ENCODE measurements at regions not wholly inside any gene's neighbourhood (a gene's known extent, or its start where the extent isn't known, plus 50 kb on each side); places are given as distances from the start of the nearest gene placed in this dataset.
"Not testable (repeated sequence)": the region's sequence is repeated elsewhere in the genome, so short reads cannot be mapped to it uniquely, and the experiment has no call there.

GRCh38 chr10:109379186-109379585 is 544.1 kb downstream of the XPNPEP1 start:
- no peak for DNase-seq

- no peak for DNase-seq
Measured at GRCh38 chr10:109374215-109374614, 549.1 kb downstream of the XPNPEP1 start.

GRCh38 chr10:109359316-109359715 is 564.0 kb downstream of the XPNPEP1 start:
- DNase-seq: no peak

- no peak for DNase-seq
Measured at GRCh38 chr10:109358325-109358724, 565.0 kb downstream of the XPNPEP1 start.

GRCh38 chr10:109348324-109348723 is 575.0 kb downstream of the XPNPEP1 start:
- DNase-seq: no peak

- no peak for DNase-seq
Measured at GRCh38 chr10:109343293-109343692, 580.0 kb downstream of the XPNPEP1 start.

- no peak for DNase-seq
Measured at GRCh38 chr10:109341986-109342385, 581.3 kb downstream of the XPNPEP1 start.

- DNase-seq: no peak
Measured at GRCh38 chr10:109328001-109328400, 595.3 kb downstream of the XPNPEP1 start.

- no peak for DNase-seq
Measured at GRCh38 chr10:109327266-109327665, 596.0 kb downstream of the XPNPEP1 start.

- no peak for DNase-seq
Measured at GRCh38 chr10:109324721-109325120, 598.6 kb downstream of the XPNPEP1 start.

- no peak for DNase-seq
Measured at GRCh38 chr10:109317746-109318366, 605.5 kb downstream of the XPNPEP1 start.

GRCh38 chr10:109314016-109314415 is 609.3 kb downstream of the XPNPEP1 start:
- not testable (repeated sequence) for DNase-seq

GRCh38 chr10:109312555-109312954 is 610.8 kb downstream of the XPNPEP1 start:
- not testable (repeated sequence) for DNase-seq

- DNase-seq: no peak
Measured at GRCh38 chr10:109308971-109309370, 614.3 kb downstream of the XPNPEP1 start.

GRCh38 chr10:109307102-109307501 is 616.2 kb downstream of the XPNPEP1 start:
- not testable (repeated sequence) for DNase-seq

GRCh38 chr10:109306698-109307097 is 616.6 kb downstream of the XPNPEP1 start:
- DNase-seq: no peak

GRCh38 chr10:109287858-109288257 is 635.5 kb downstream of the XPNPEP1 start:
- no peak for DNase-seq

GRCh38 chr10:109282510-109282909 is 640.8 kb downstream of the XPNPEP1 start:
- DNase-seq: no peak

- no peak for DNase-seq
Measured at GRCh38 chr10:109281347-109281746, 642.0 kb downstream of the XPNPEP1 start.

GRCh38 chr10:109280837-109281236 is 642.5 kb downstream of the XPNPEP1 start:
- no peak for DNase-seq

GRCh38 chr10:109277456-109277855 is 645.9 kb downstream of the XPNPEP1 start:
- no peak for DNase-seq

- DNase-seq: no peak
Measured at GRCh38 chr10:109275960-109276359, 647.4 kb downstream of the XPNPEP1 start.

GRCh38 chr10:109274681-109275080 is 648.6 kb downstream of the XPNPEP1 start:
- no peak for DNase-seq

- no peak for DNase-seq
Measured at GRCh38 chr10:109270173-109270572, 653.1 kb downstream of the XPNPEP1 start.

GRCh38 chr10:109264004-109264403 is 659.3 kb downstream of the XPNPEP1 start:
- DNase-seq: no peak
